GM18873 (cell line): ENCODE measurements at regions not wholly inside any gene's neighbourhood (a gene's known extent, or its start where the extent isn't known, plus 50 kb on each side); places are given as distances from the start of the nearest gene placed in this dataset.

Experiments used
- ATAC-seq: cut with Tn5 transposase; IDR thresholded peaks from one replicate; pipeline ENCODE4 v1.9.1; 2021; ENCODE audit warnings: mild to moderate bottlenecking, moderate library complexity, moderate number of reproducible peaks; ENCODE audit not compliant: unreplicated experiment, low FRiP score

DNA sequence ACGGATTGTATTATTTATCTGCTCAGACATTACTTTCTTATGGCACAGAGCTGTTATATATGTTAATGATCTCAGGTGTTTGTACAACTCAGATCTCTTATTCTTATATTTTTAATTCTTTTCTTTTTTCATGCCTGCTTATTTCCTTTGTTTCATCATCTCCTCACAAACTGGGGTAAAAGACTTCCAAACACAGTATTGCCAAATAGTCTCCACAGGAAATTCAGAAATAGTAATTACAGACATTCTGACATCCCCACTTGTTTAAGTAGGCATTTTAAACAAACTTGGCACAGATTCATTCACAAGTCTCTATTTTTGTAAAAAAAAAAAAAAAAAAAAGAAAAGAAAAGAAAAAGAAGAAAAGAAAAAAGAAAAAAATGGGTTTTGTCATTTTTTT lies 129.7 kb upstream of the USP38 start:
- no peak for ATAC-seq

DNA sequence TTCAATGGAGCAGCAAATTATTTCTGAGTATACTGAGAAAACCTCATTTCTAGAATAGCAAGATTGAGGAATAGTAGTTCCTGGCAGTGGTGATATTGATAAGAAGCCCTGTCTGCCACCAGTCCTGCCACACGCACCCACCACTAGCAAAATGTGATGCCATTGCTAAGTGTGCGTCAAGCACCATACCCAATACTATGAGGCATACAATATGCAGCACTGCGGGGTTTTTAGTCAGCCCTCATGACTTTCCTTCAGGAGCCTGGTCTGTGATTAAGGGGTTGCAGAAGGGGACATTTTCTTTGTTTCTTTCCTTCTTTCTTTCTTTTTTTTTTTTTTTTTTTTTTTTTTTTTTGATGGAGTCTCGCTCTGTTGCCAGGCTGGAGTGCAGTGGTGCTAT lies 128.7 kb upstream of the USP38 start:
- ATAC-seq = no peak

DNA sequence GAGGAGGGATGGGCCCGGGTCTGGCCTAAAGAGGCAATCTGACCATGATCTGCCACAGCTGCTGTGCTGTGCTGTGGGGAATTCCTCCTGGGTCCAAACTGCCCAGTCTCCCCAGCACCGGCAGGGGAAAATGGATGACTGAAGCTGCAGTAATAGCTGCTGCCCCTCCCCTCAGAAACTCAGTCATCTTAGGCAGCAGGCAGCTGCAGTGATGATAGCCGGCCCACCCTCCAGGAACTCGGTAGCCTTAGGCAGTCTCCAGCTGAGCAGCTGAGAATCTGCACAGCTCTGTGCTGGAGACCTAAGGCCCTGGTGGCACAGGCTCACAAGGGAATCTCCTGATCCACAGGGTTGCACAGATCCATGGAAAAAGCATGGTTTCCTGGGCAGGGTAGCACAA lies 113.4 kb upstream of the USP38 start:
- no peak for ATAC-seq

DNA sequence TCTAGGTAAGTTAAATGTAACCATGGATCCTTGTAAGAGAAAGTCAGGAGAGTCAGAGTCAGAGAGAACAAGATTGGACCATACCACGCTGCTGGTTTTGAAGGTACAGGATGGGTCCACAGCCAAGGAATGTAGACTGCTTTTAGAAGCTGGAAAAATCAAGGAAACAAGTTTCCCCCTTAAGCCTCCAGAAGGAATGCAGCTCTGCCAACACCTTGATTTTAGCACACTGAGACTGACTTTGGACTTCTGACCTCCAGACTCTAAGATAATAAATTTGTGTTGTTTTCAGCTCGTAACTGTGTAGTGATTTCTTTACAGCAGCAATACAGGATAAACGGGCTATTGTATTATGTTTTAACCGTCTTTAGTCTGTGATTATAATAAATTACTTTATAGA lies 108.0 kb upstream of the USP38 start:
- ATAC-seq = no peak

DNA sequence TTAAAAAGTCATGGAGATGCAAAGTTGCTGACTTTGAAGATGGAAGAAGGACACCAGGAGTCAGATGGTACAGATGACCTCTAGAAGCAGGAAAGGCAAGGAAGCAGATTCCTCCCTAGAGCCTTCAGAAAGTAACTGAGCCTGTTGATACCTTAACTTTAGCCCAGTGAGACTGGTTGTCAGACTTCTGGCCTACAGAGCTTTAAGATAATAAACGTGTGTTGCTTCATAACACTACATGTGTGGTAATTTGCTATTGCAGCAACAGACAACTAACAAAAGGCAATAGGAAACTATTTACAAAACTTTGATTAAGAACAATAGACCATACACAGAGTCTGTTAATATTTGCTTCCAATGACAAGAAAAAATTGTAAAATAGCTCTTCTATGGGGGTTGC lies 102.0 kb upstream of the USP38 start:
- no peak for ATAC-seq

DNA sequence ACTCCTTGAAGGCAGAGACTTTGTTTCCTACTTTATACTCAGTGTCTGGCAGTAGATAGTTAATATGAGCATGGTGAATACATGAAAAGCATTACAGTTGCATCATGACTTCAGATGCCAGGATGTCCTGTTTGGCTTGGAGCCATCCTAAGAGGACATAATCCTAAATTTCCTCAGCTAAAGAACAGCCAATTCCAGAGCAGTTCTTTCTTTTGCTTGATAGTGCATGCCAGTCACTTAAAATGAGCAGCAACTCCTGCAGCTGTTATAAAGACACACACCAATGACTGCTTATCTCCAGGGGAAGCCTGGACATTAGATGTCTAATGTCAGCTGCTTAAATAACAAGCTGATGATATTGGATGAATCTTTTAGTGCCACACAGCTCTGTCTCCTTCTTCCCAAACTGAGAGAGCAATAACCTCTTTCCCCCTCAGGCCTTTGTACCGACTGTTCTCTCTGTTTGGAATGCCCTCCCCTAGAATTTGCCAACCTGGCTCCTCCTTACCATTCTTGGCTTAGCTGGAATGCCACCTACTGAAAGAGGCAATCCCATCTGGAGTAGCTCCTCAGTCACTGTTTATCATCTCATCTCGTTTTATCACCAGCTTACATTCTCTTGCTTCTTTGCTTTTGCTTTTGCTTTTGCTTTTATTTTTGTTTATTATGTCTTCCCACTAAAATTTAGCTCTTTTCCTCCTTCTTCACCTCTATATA lies 100.8 kb upstream of the USP38 start:
- no peak for ATAC-seq

DNA sequence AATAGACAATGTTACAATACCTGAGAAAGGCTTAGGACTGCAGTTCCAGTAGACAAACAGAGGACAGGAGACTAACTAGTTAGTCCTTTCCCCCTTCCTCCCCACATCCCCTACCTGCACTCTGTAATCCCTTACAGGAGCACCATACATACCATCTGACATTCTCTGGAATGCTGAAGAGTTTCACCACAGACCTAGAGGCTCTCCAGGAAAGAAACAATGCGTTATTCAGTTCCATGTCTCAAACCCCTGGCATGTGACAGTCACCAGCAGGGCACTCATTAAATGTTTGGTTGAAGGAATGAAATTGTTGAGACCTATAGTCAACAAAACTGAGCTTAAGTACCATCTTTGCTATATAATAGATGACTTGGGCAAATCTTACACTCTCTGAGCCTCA lies 100.2 kb upstream of the USP38 start:
- no peak for ATAC-seq

DNA sequence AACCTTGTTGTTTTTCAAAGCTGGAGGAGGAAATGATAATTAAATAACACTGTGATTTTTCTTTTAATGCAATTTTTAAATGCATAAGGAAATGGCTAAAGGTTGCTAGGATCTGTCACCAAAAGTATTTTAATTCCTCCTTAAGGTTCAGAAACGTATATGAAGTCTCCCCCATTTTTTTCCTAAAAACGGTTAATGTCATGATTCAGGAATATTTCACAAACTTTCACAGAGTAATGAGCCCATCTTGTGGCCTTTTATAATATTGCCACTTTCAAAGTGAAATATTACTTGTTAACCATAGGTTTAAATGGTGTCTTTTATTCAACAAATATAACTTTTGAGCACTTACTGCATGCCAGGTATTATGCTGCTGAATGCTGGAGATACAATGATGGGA lies 99.5 kb upstream of the USP38 start:
- ATAC-seq = no peak

DNA sequence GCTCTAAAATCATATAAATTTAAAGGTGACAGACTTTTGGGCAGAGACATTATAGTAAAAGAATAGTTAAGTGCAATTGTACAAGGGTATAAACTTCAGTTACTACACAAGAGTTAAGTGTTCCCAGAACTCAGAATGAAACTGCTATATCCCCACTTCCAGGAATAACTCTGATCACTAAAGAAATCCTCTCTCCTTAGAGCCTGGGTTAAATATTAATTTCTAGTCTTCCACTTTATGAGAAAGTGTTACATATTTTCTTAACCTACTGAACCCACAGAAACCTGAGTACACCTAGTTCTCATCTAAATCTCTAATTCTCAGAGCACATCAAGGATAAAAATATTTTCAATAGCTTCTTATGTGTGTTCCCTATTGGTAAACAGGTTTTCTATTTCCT lies 99.1 kb upstream of the USP38 start:
- ATAC-seq = no peak

DNA sequence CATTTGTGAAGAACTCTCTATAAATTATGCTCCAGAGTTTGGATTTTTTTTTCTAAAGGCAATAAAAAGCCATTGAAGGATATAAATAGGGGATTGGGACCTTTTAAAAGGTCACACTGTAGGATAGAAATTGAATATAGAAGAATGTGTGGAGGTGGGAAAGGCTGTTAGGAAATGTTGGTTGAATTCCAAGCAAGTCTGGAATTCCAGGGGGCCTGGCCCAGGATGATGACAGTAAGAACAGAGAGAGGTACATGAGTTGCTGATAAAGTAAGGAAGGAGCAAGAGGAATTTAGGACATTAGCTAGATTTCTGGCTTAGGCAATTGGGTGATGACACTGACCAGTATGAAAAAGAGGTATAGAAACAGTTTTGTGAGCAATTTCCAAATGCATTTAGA lies 95.4 kb upstream of the USP38 start:
- no peak for ATAC-seq

DNA sequence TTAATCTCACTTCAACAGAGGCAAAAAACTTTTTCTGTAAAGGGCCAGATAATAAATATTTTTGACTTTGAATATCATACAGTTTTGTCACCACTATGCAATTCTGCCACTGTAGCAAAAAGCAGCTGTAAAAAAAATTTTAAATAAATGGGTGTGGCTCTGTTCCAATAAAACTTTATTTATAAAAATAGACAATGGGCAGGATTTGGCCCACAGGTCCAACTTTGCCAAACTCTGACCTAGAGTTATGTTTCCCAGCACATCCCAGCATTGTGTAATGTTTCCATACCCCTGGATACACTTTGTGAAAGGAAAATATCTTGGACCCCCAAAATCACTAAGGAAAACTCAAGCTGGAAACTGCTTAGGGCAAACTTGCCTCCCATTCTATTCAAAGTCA lies 94.9 kb upstream of the USP38 start:
- no peak for ATAC-seq

DNA sequence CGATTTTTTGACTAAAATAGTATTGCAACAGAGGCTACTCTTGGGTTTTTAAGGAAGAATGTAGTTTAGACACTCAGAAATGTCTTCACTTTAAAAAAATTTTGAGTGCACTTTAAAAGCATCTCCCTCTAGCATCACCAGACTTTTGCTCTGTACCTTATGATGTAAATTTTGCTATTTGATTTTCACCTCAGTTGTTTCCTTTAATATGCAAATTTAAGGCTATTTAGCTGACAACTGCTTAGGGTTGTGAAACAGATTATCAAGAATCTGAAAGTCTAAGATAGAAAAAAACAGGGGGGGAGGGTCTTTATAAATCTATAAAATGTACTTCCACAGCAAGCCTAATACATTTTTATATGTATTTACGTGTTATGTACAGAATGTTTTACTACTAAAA lies 92.9 kb upstream of the USP38 start:
- ATAC-seq = no peak

DNA sequence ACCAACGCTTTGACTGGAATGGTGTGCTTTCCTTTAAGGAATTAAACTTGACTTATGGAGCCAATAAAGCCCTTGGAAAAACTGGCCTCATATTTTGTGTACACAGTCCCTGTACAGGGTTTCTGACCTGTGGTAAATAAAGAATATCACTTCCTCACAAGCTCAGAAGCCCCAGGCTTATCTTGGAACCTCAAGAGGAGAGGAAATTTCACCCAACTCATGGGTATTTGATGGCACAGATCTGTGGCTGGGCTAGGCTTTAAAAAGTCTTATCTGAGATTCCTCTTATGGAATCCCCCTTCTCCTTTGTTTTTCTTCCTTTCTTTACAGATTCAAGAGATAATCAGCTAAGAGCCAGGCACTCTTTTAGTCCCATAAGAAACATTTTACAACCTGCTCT lies 89.3 kb upstream of the USP38 start:
- no peak for ATAC-seq

DNA sequence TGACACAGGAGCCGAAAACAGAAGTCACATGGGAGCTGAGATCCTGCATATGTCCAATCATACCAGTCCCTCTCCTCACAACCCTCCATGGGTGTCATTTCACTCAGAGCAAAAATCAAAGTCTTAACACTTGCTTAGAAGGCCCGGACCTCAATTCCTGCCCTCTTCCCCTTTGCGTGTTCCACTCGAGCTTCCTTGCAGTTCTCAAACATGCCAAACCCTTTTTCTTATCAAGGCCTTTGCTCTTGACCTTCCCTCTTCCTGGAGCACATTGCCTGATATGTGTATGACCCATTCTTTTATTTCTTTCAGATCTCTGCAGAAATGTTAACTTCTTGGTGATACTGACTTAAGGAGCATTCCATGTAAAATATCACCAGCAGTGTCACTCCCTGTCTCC lies 87.0 kb upstream of the USP38 start:
- ATAC-seq = no peak

DNA sequence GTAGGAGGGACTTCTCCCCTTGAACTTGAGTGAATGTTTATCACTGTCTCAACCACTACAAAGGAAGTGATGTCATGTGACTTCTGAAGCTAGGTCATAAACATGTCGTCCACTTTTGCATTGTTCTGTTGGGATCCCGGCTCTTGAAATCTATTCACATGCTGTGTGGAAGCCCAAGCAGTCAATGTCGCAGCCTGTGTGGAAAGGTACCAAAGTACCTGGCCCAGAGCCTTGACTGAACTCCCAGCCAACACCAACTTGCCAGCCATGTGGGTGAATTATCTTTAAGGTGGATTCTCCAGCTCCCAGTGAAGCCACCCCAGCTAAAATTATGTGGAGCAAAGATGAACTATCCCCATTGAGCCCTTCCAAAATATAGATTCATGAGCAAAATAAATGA lies 85.0 kb upstream of the USP38 start:
- no peak for ATAC-seq

DNA sequence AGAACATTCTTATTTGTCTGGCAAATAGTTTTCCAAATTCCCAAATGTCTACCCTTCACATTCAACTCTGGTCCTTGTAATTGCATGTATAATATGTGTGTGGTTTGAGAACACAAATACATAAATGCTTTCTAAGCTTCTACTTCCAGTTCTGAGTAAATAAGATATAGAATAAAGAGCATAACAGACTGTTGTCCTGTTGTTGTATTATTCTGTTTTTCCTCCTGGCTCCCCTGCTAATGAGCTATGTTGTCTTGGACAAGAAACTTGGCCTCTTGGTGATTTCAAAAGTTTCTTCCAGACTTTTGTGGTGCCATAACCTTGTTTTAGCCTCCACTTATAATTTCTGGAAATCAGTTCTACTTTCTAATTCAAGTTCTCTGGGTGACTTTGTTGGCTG lies 75.3 kb upstream of the USP38 start:
- ATAC-seq = no peak

DNA sequence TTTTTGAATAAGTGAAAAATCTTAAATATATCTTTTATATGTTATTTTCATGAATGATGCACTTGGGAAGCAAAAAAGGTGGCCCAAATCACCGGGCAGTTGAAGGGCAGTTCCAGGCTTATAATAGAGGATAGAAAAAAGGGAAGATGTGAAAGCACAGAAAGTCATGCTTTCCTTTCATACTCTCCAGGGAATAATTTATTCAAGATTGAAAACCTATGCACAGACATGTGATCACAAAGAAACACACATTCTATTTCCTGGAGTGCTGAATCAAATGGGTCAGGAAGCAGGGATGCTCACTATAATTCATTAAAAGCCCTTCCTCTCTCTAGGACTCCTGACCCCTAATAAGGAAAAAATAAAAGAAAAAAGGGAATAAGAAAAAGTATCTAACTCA lies 66.1 kb upstream of the USP38 start:
- ATAC-seq = no peak

DNA sequence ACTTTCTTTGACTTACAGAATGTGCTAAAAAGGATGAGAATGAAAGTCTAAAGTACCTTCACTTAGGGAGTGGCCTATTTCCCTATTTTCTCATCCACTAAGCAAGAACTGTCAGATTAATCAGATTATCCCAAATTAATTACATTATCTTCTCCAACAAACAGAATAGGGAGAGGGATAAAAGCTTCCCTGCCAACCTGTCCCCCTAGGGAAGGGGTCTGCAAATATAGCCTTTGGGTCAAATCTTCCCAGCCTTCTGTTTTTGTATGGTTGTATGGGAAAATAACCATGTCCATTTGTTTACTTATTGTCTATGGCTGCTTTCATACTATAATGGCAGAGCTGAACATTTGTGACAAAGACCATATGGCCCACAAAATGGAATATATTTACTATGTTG lies 57.1 kb upstream of the USP38 start:
- ATAC-seq = no peak

DNA sequence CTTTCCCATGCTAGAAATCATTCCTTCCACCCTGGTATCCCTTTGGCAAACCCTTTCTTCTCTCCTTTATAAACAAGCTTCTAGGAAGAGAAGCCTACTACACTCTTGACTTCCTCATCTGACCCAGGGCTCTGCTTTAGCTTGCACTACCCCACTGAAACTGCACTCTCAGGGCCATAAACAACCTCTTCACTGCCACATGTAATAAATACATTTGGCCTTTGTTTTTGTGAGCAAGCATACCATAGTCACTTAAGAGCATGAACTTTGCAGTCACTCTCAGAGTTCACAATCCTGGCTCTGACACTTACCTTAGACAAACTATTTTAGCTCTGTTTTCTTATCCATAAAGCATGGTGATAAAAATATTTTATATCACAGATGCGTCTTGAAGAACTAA lies 50.7 kb upstream of the USP38 start:
- ATAC-seq = no peak
